Upper lobe of right lung (tissue), 1 donor: ENCODE measurements at regions not wholly inside any gene's neighbourhood (a gene's known extent, or its start where the extent isn't known, plus 50 kb on each side); places are given as distances from the start of the nearest gene placed in this dataset.

ENCODE experiments used
- ATAC-seq: fragments of 200-7000 bp; cut with Tn5 transposase; one replicate; pipeline ENCODE4 v1.9.1; 2020; ENCODE audit warnings: mild to moderate bottlenecking, moderate library complexity
- DNase-seq: peaks from one replicate; pipeline ENCODE4 v3.0.0-alpha.2; 2020
- H3K27ac ChIP-seq: fragments of 200-600 bp; one replicate; pipeline ENCODE4 v1.8.0; 2022
- H3K27me3 ChIP-seq: fragments of 200-600 bp; one replicate; pipeline ENCODE4 v1.8.0; 2022; ENCODE audit warnings: mild to moderate bottlenecking
- H3K36me3 ChIP-seq: fragments of 200-600 bp; one replicate; pipeline ENCODE4 v1.8.0; 2022
- H3K4me1 ChIP-seq: fragments of 200-600 bp; one replicate; pipeline ENCODE4 v1.8.0; 2022
- H3K4me3 ChIP-seq: fragments of 200-600 bp; one replicate; pipeline ENCODE4 v1.8.0; 2022; ENCODE audit warnings: mild to moderate bottlenecking
- H3K9me3 ChIP-seq: fragments of 200-600 bp; one replicate; pipeline ENCODE4 v1.8.0; 2022
- CTCF ChIP-seq: fragments of 200-600 bp; IDR thresholded peaks from one replicate; pipeline ENCODE4 v1.8.0; 2022; ENCODE audit warnings: antibody characterized with exemption
- intact Hi-C: fragments of 100-400 bp; cut with DNase I; formaldehyde crosslinking; loops from one replicate; pipeline ENCODE4 v1.11.0; 2022
- donor health status: DM: no; HTN: yes; CAD: no; lungs with severe emphysema.

- no peak overlapping the region for H3K27ac ChIP-seq
- no peaks in the 10 kb centered on the region for H3K36me3 ChIP-seq
- H3K9me3 ChIP-seq: no peaks in the 10 kb centered on the region
- DNase-seq (no peak), ATAC-seq (no peak)
- intact Hi-C loops: no loop called here
- H3K4me1 ChIP-seq: no peaks in the 10 kb centered on the region
- H3K27me3 ChIP-seq: no peaks in the 10 kb centered on the region
- no peak for TF ChIP-seq CTCF
- H3K4me3 ChIP-seq: no peak overlapping the region
Measured at GRCh38 chr10:55273946-55274345, 472.9 kb upstream of the PCDH15 start.

- Histone ChIP-seq H3K27me3 (no peaks in the 10 kb centered on the region), H3K9me3 (no peaks in the 10 kb centered on the region), H3K4me1 (no peaks in the 10 kb centered on the region), H3K4me3 (no peak overlapping the region), H3K36me3 (no peaks in the 10 kb centered on the region), H3K27ac (no peak overlapping the region)
- intact Hi-C loops: no loop called here
- no peak for ATAC-seq
- no peak for DNase-seq
- TF ChIP-seq CTCF: no peak
Measured at GRCh38 chr10:55272886-55273285, 471.9 kb upstream of the PCDH15 start.

- Histone ChIP-seq H3K4me1 (no peaks in the 10 kb centered on the region), H3K36me3 (no peaks in the 10 kb centered on the region), H3K27ac (no peak overlapping the region), H3K9me3 (no peaks in the 10 kb centered on the region), H3K27me3 (no peaks in the 10 kb centered on the region), H3K4me3 (no peak overlapping the region)
- no peak for DNase-seq
- TF ChIP-seq CTCF: no peak
- intact Hi-C loops: no loop called here
- no peak for ATAC-seq
Measured at GRCh38 chr10:55266797-55267196, 465.8 kb upstream of the PCDH15 start.

GRCh38 chr10:55263327-55263726 is 462.3 kb upstream of the PCDH15 start:
- no peak overlapping the region for H3K27ac ChIP-seq
- DNase-seq: no peak
- H3K27me3 ChIP-seq: no peaks in the 10 kb centered on the region
- no peaks in the 10 kb centered on the region for H3K36me3 ChIP-seq
- no peaks in the 10 kb centered on the region for H3K4me1 ChIP-seq
- no peak overlapping the region for H3K4me3 ChIP-seq
- ATAC-seq: no peak
- intact Hi-C loops: no loop called here
- no peak for TF ChIP-seq CTCF
- H3K9me3 ChIP-seq: no peaks in the 10 kb centered on the region

GRCh38 chr10:55242544-55242943 is 441.5 kb upstream of the PCDH15 start:
- no peak overlapping the region for H3K4me3 ChIP-seq
- no peaks in the 10 kb centered on the region for H3K27me3 ChIP-seq
- no peak for TF ChIP-seq CTCF
- ATAC-seq (no peak), DNase-seq (no peak)
- H3K27ac ChIP-seq: no peak overlapping the region
- intact Hi-C loops: no loop called here
- no peaks in the 10 kb centered on the region for H3K36me3 ChIP-seq
- H3K9me3 ChIP-seq: no peaks in the 10 kb centered on the region
- no peaks in the 10 kb centered on the region for H3K4me1 ChIP-seq

GRCh38 chr10:55237462-55237861 is 436.4 kb upstream of the PCDH15 start:
- no peak for TF ChIP-seq CTCF
- Histone ChIP-seq H3K27ac (no peak overlapping the region), H3K36me3 (no peaks in the 10 kb centered on the region), H3K9me3 (no peaks in the 10 kb centered on the region), H3K4me1 (no peaks in the 10 kb centered on the region), H3K27me3 (no peaks in the 10 kb centered on the region), H3K4me3 (no peak overlapping the region)
- DNase-seq: no peak
- intact Hi-C loops: no loop called here
- ATAC-seq: no peak
